ENCODE measurements at regions not wholly inside any gene's neighbourhood (a gene's known extent, or its start where the extent isn't known, plus 50 kb on each side); places are given as distances from the start of the nearest gene placed in this dataset.
A peak's percentile ranks its signal among the peaks of the same experiment; 100 is the strongest.
"Not testable (repeated sequence)": the region's sequence is repeated elsewhere in the genome, so short reads cannot be mapped to it uniquely, and the experiment has no call there.

DNA sequence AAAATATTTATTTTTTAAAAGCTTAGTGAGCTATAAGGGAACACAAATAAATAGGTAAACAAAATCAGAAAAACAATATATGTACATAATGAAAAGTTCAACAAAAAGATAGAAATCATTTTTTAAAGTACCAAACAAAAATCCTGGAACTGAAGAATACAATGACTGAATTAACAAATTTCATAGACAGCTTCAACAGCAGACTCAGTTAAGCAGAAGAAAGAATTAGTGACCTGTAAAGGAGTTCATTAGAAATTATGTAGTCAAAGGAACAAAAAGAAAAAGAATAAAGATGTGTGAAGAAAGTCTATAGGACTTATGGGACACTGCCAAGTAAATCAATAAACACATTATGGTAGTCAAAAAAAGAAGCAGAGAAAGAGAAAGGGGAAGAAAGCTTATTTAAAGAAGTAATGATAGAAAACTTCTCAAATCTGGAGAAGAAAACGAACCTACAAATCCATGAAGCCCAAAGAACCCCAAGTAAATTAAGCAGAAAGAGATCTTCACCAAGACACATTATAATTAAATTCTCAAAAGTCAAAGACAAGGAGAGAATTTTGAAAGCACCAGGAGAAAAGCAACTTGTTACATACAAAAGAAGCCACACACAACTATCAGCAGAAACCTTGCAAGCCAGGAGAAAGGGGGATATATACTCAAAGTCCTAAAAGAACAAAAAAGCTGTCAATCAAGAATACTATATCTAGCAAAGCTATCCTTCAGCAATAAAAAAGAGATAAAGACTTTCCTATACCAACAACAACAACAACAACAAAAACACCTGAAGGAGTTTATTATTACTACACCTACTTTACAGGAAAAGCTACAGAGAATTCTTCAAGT, 338.9 kb downstream of the PTTG2 start:
- H3K27ac ChIP-seq (ENCODE audit: low read depth in 2 of 2, low read length in 1 of 2), result no peak overlapping the region
- H3K36me3 ChIP-seq (ENCODE audit: control insufficient read depth in 2 of 2, insufficient read depth in 2 of 2, low read length in 1 of 2), result no peaks in the 10 kb centered on the region
- H3K27me3 ChIP-seq (ENCODE audit: control insufficient read depth in 1 of 2, insufficient read depth in 2 of 2, low read length in 2 of 2), result no peaks in the 10 kb centered on the region
- peaks cover 5 to 10% of the 10 kb centered on the region in 2 donors for H3K9me3 ChIP-seq (ENCODE audit: control insufficient read depth in 2 of 2, insufficient read depth in 1 of 2, low read depth in 1 of 2, low read length in 1 of 2)
- 81% methylated on average over 1 of the region's 1 CpG for WGBS, 2 donors
- H3K4me1 ChIP-seq (ENCODE audit: control insufficient read depth in 2 of 2, insufficient read depth in 2 of 2, low read length in 1 of 2), result no peaks in the 10 kb centered on the region
- H3K4me3 ChIP-seq (ENCODE audit: low read depth in 1 of 2, low read length in 2 of 2), result no peak overlapping the region

- WGBS, 2 donors, result 93 to 97% methylated on average over 2 of the region's 2 CpGs
- no peaks in the 10 kb centered on the region for H3K27me3 ChIP-seq (ENCODE audit: control insufficient read depth in 1 of 2, insufficient read depth in 2 of 2, low read length in 2 of 2)
- H3K4me3 ChIP-seq (ENCODE audit: low read depth in 1 of 2, low read length in 2 of 2), result no peak overlapping the region
- H3K27ac ChIP-seq (ENCODE audit: low read depth in 2 of 2, low read length in 1 of 2), result no peak overlapping the region
- no peaks in the 10 kb centered on the region for H3K36me3 ChIP-seq (ENCODE audit: control insufficient read depth in 2 of 2, insufficient read depth in 2 of 2, low read length in 1 of 2)
- H3K4me1 ChIP-seq (ENCODE audit: control insufficient read depth in 2 of 2, insufficient read depth in 2 of 2, low read length in 1 of 2), result no peaks in the 10 kb centered on the region
- H3K9me3 ChIP-seq (ENCODE audit: control insufficient read depth in 2 of 2, insufficient read depth in 1 of 2, low read depth in 1 of 2, low read length in 1 of 2), result peaks cover 5 to 9% of the 10 kb centered on the region in 2 donors
Observed at GRCh38 chr4:38302910-38303309, 342.7 kb downstream of the PTTG2 start.

DNA sequence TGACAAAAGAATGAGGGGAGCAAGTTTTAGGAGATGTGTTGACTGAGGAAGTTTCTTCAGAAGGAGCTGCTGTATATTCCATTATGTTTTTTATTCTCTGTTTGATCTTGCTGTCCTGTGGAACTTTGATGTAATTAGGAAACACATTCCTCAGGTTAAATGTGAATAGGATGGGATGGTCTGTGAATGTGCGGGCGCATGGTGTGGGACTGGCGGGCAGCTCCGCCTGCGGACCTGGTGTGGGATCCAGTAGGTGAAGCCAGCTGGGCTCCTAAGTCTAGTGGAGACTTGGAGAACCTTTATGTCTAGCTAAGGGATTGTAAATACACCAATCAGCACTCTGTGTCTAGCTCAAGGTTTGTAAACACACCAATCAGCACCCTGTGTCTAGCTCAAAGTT, 344.3 kb downstream of the PTTG2 start:
- H3K4me3 ChIP-seq (ENCODE audit: low read depth in 1 of 2, low read length in 2 of 2); H3K27ac ChIP-seq (ENCODE audit: low read depth in 2 of 2, low read length in 1 of 2); H3K9me3 ChIP-seq (ENCODE audit: control insufficient read depth in 2 of 2, insufficient read depth in 1 of 2, low read depth in 1 of 2, low read length in 1 of 2); H3K27me3 ChIP-seq (ENCODE audit: control insufficient read depth in 1 of 2, insufficient read depth in 2 of 2, low read length in 2 of 2); H3K36me3 ChIP-seq (ENCODE audit: control insufficient read depth in 2 of 2, insufficient read depth in 2 of 2, low read length in 1 of 2); H3K4me1 ChIP-seq (ENCODE audit: control insufficient read depth in 2 of 2, insufficient read depth in 2 of 2, low read length in 1 of 2): not testable (repeated sequence)
- WGBS, 2 donors, result 97 to 99% methylated on average over 5 of the region's 5 CpGs

DNA sequence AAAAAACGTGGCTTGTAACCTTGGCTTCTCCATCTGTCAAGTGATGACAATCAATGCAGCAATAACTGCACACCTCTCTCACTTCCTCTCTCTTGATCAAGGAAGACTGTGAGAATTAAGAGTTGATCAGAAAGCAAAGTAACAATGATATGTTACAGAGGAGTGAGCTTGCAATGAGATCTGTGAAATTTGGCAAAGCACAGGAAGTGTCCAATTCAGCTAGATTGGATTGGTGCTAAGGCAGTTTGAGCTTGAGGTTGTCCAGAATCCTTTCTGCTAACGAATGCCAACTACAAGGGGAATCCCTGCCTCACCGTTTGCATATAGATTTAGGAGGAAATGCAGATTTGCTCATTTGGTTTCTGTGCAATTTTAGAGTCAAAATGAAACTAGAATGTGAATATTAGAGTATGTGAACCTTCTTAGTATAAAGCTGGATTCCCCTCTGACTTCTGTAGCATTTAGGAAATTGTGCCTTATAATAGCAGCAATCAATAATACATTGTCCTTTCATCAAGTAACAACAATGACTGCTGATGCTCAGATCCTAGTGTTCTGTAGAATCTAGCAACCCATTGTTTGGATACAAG, 346.4 kb downstream of the PTTG2 start:
- no peaks in the 10 kb centered on the region for H3K36me3 ChIP-seq (ENCODE audit: control insufficient read depth in 2 of 2, insufficient read depth in 2 of 2, low read length in 1 of 2)
- WGBS, 2 donors, result 28 to 31% methylated on average over 3 of the region's 3 CpGs
- H3K4me1 ChIP-seq (ENCODE audit: control insufficient read depth in 2 of 2, insufficient read depth in 2 of 2, low read length in 1 of 2), result no peaks in the 10 kb centered on the region
- no peak overlapping the region for H3K4me3 ChIP-seq (ENCODE audit: low read depth in 1 of 2, low read length in 2 of 2)
- H3K9me3 ChIP-seq (ENCODE audit: control insufficient read depth in 2 of 2, insufficient read depth in 1 of 2, low read depth in 1 of 2, low read length in 1 of 2), result peaks cover 4 to 5% of the 10 kb centered on the region in 2 donors
- no peak overlapping the region for H3K27ac ChIP-seq (ENCODE audit: low read depth in 2 of 2, low read length in 1 of 2)
- no peaks in the 10 kb centered on the region for H3K27me3 ChIP-seq (ENCODE audit: control insufficient read depth in 1 of 2, insufficient read depth in 2 of 2, low read length in 2 of 2)

DNA sequence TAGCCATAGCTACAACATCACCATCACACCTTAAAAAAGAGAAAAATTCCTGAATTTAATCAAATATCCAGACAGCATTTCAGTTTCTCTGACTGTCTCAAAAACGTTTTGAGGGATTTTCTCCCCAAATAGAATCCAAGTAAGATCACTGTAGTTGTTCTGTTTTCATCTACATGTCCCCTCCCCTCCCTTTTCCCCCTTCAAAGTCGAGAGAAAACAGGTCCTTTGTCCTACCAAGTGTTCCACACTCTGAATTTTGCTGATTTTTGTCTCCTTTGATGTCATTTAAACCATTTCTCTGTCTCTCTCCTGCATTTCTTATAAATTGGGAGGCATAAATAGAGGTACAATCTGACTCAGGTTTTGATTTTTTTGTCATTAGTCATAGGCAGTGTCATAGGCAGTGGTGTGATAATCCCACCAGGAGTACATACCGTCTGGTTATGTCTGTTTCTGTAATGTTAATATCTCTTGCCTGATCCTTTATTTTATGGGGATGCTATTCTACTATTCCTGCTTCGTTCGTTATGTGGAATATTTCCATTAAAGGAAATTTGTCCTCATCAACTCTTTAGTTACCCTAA, 348.6 kb downstream of the PTTG2 start:
- no peaks in the 10 kb centered on the region for H3K9me3 ChIP-seq (ENCODE audit: control insufficient read depth in 2 of 2, insufficient read depth in 1 of 2, low read depth in 1 of 2, low read length in 1 of 2)
- H3K4me3 ChIP-seq (ENCODE audit: low read depth in 1 of 2, low read length in 2 of 2), result no peak overlapping the region
- H3K27me3 ChIP-seq (ENCODE audit: control insufficient read depth in 1 of 2, insufficient read depth in 2 of 2, low read length in 2 of 2), result no peaks in the 10 kb centered on the region
- WGBS, 2 donors, result 45 to 54% methylated on average over 5 of the region's 5 CpGs
- H3K4me1 ChIP-seq (ENCODE audit: control insufficient read depth in 2 of 2, insufficient read depth in 2 of 2, low read length in 1 of 2), result peaks cover 0 to 1% of the 10 kb centered on the region in 2 donors
- no peak overlapping the region for H3K27ac ChIP-seq (ENCODE audit: low read depth in 2 of 2, low read length in 1 of 2)
- no peaks in the 10 kb centered on the region for H3K36me3 ChIP-seq (ENCODE audit: control insufficient read depth in 2 of 2, insufficient read depth in 2 of 2, low read length in 1 of 2)

DNA sequence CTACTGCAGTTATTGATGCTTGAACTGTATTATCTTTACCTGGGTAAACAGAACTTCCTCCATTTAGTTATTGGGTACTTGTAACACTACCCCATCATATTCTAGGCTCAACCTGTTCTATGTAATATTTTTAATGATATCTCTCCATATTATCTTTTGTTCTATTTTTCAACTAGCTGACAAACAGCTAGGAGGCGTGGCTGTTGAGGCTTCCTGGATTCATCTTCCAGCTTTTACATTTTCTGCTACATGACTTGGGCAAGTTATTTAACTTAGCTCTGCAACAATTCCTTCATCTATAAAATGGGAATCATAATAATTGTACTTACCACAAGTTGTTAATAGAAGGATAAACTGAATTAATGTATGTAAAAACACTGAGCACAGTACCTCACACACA, 349.3 kb downstream of the PTTG2 start:
- H3K27ac ChIP-seq (ENCODE audit: low read depth in 2 of 2, low read length in 1 of 2), result no peak overlapping the region
- H3K4me3 ChIP-seq (ENCODE audit: low read depth in 1 of 2, low read length in 2 of 2), result no peak overlapping the region
- no peaks in the 10 kb centered on the region for H3K9me3 ChIP-seq (ENCODE audit: control insufficient read depth in 2 of 2, insufficient read depth in 1 of 2, low read depth in 1 of 2, low read length in 1 of 2)
- peaks cover 0 to 4% of the 10 kb centered on the region in 2 donors for H3K4me1 ChIP-seq (ENCODE audit: control insufficient read depth in 2 of 2, insufficient read depth in 2 of 2, low read length in 1 of 2)
- H3K36me3 ChIP-seq (ENCODE audit: control insufficient read depth in 2 of 2, insufficient read depth in 2 of 2, low read length in 1 of 2), result no peaks in the 10 kb centered on the region
- no peaks in the 10 kb centered on the region for H3K27me3 ChIP-seq (ENCODE audit: control insufficient read depth in 1 of 2, insufficient read depth in 2 of 2, low read length in 2 of 2)
- 80 to 85% methylated on average over 1 of the region's 1 CpG for WGBS, 2 donors

- Histone ChIP-seq H3K27ac (ENCODE audit: low read depth in 2 of 2, low read length in 1 of 2) (no peak overlapping the region), H3K27me3 (ENCODE audit: control insufficient read depth in 1 of 2, insufficient read depth in 2 of 2, low read length in 2 of 2) (no peaks in the 10 kb centered on the region), H3K36me3 (ENCODE audit: control insufficient read depth in 2 of 2, insufficient read depth in 2 of 2, low read length in 1 of 2) (no peaks in the 10 kb centered on the region), H3K9me3 (ENCODE audit: control insufficient read depth in 2 of 2, insufficient read depth in 1 of 2, low read depth in 1 of 2, low read length in 1 of 2) (no peaks in the 10 kb centered on the region), H3K4me1 (ENCODE audit: control insufficient read depth in 2 of 2, insufficient read depth in 2 of 2, low read length in 1 of 2) (peaks cover 0 to 4% of the 10 kb centered on the region in 2 donors), H3K4me3 (ENCODE audit: low read depth in 1 of 2, low read length in 2 of 2) (no peak overlapping the region)
- 77 to 81% methylated on average over 4 of the region's 4 CpGs for WGBS, 2 donors
Observed at GRCh38 chr4:38310446-38311043, 350.3 kb downstream of the PTTG2 start.

- H3K4me1 ChIP-seq (ENCODE audit: control insufficient read depth in 2 of 2, insufficient read depth in 2 of 2, low read length in 1 of 2), result peaks cover 0 to 4% of the 10 kb centered on the region in 2 donors
- no peaks in the 10 kb centered on the region for H3K36me3 ChIP-seq (ENCODE audit: control insufficient read depth in 2 of 2, insufficient read depth in 2 of 2, low read length in 1 of 2)
- no peak overlapping the region for H3K27ac ChIP-seq (ENCODE audit: low read depth in 2 of 2, low read length in 1 of 2)
- H3K9me3 ChIP-seq (ENCODE audit: control insufficient read depth in 2 of 2, insufficient read depth in 1 of 2, low read depth in 1 of 2, low read length in 1 of 2), result no peaks in the 10 kb centered on the region
- H3K4me3 ChIP-seq (ENCODE audit: low read depth in 1 of 2, low read length in 2 of 2), result no peak overlapping the region
- WGBS, 2 donors, result 89 to 95% methylated on average over 8 of the region's 8 CpGs
- no peaks in the 10 kb centered on the region for H3K27me3 ChIP-seq (ENCODE audit: control insufficient read depth in 1 of 2, insufficient read depth in 2 of 2, low read length in 2 of 2)
Observed at GRCh38 chr4:38311495-38312126, 351.4 kb downstream of the PTTG2 start.

DNA sequence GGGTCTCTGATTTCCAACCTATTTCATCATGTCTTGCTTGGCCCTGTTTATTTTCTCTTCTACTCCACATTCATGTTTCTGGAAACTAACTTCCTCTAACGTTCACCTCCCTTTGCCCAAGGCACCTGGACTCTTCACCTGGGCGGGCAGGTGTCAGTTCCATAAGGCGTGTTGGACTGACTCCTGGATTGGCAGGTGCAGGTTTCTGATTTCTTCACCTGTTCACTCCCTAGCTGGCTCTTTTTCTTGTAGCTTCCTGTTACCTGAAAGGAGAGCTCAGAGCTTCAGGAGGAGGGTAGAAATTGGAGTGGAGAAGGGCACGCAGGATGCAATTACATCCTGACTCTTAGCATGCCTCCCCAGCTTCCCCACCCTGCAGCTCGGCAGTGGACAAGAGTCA, 350.8 kb upstream of the KLF3 start:
- 47 to 51% methylated on average over 5 of the region's 5 CpGs for WGBS, 2 donors
- no peaks in the 10 kb centered on the region for H3K27me3 ChIP-seq (ENCODE audit: control insufficient read depth in 1 of 2, insufficient read depth in 2 of 2, low read length in 2 of 2)
- H3K27ac ChIP-seq (ENCODE audit: low read depth in 2 of 2, low read length in 1 of 2), result peak overlapping the region; percentile 91 to 96
- H3K9me3 ChIP-seq (ENCODE audit: control insufficient read depth in 2 of 2, insufficient read depth in 1 of 2, low read depth in 1 of 2, low read length in 1 of 2), result no peaks in the 10 kb centered on the region
- H3K4me1 ChIP-seq (ENCODE audit: control insufficient read depth in 2 of 2, insufficient read depth in 2 of 2, low read length in 1 of 2), result peaks cover 0 to 8% of the 10 kb centered on the region in 2 donors
- no peaks in the 10 kb centered on the region for H3K36me3 ChIP-seq (ENCODE audit: control insufficient read depth in 2 of 2, insufficient read depth in 2 of 2, low read length in 1 of 2)
- no peak overlapping the region for H3K4me3 ChIP-seq (ENCODE audit: low read depth in 1 of 2, low read length in 2 of 2)

Data from esophagus (tissue), 2 donors.